ENCODE measurements at regions not wholly inside any gene's neighbourhood (a gene's known extent, or its start where the extent isn't known, plus 50 kb on each side); places are given as distances from the start of the nearest gene placed in this dataset.

GRCh38 chr17:70709596-70709995, 540.3 kb downstream of the KCNJ2 start (continued):
- TF ChIP-seq REST (IDR thresholded peaks at IDR 0.05; ENCODE audit: unreplicated experiment), result no peak
- no peak for TF ChIP-seq NANOG (IDR thresholded peaks at IDR 0.05; ENCODE audit: borderline replicate concordance)
- no peak for TF ChIP-seq CREB1 (CRISPR knock-in tag; IDR thresholded peaks at IDR 0.05; ENCODE audit: low read depth)
- no peak for TF ChIP-seq EZH2phosphoT487 (IDR thresholded peaks at IDR 0.05; ENCODE audit: unreplicated experiment)
- TF ChIP-seq ZNF114 (CRISPR knock-in tag; IDR thresholded peaks at IDR 0.05), result no peak
- TF ChIP-seq POLR2AphosphoS5 (IDR thresholded peaks at IDR 0.05; ENCODE audit: low read depth), result no peak

- H3K36me3 ChIP-seq (ENCODE audit: insufficient read depth), result no peaks in the 10 kb centered on the region
- no peaks in the 10 kb centered on the region for H3F3A ChIP-seq (replicated peaks; ENCODE audit: low read depth)
- no peak overlapping the region for H3K4me3 ChIP-seq
- no peaks in the 10 kb centered on the region for H4K20me1 ChIP-seq (replicated peaks; ENCODE audit: insufficient read depth)
- H3K27me3 ChIP-seq (ENCODE audit: insufficient read depth), result no peaks in the 10 kb centered on the region
- H3K79me2 ChIP-seq (replicated peaks; ENCODE audit: insufficient read depth), result no peaks in the 10 kb centered on the region
- no peak for DNase-seq (ENCODE audit: low spot score)
- Mint-ChIP-seq H3K27ac (no peak overlapping the region), H3K4me1 (no peaks in the 10 kb centered on the region), H3K27me3 (ENCODE audit: insufficient read depth, low read depth, poor library complexity) (no peaks in the 10 kb centered on the region), H3K9me3 (no peaks in the 10 kb centered on the region), H3K4me3 (no peak overlapping the region), H3K36me3 (ENCODE audit: low read depth) (no peaks in the 10 kb centered on the region)
- no peak for ATAC-seq
- H3K4me2 ChIP-seq, result no peak overlapping the region
- no peak overlapping the region for H2AFZ ChIP-seq
- H3K27ac ChIP-seq (ENCODE audit: low read depth), result no peak overlapping the region
- no peaks in the 10 kb centered on the region for H3K4me1 ChIP-seq (ENCODE audit: insufficient read depth)
- H3K9me2 ChIP-seq (ENCODE audit: insufficient read depth), result no peaks in the 10 kb centered on the region
- TF ChIP-seq POLR2AphosphoS5 (IDR thresholded peaks at IDR 0.05; ENCODE audit: low read depth) (no peak), CREB1 (CRISPR knock-in tag; IDR thresholded peaks at IDR 0.05; ENCODE audit: low read depth) (no peak), ZNF462 (CRISPR knock-in tag; IDR thresholded peaks at IDR 0.05) (no peak), ETS1 (IDR thresholded peaks at IDR 0.05) (no peak), ZNF331 (CRISPR knock-in tag; IDR thresholded peaks at IDR 0.05; ENCODE audit: low read depth) (no peak), CTCF (conservative IDR thresholded peaks at IDR 0.05; ENCODE audit: low read depth in 2 of 2) (no peak), NANOG (IDR thresholded peaks at IDR 0.05; ENCODE audit: borderline replicate concordance) (no peak), STAT1 (IDR thresholded peaks at IDR 0.05; ENCODE audit: unreplicated experiment) (no peak), EZH2phosphoT487 (IDR thresholded peaks at IDR 0.05; ENCODE audit: unreplicated experiment) (no peak), JUNB (IDR thresholded peaks at IDR 0.05; ENCODE audit: unreplicated experiment) (no peak), ZNF114 (CRISPR knock-in tag; IDR thresholded peaks at IDR 0.05) (no peak), EZH2 (IDR thresholded peaks at IDR 0.05; ENCODE audit: low read depth, unreplicated experiment) (no peak)
Observed at GRCh38 chr17:70713694-70714093, 544.4 kb downstream of the KCNJ2 start.

Data from GM23338 (cell line).